ENCODE measurements at regions not wholly inside any gene's neighbourhood (a gene's known extent, or its start where the extent isn't known, plus 50 kb on each side); places are given as distances from the start of the nearest gene placed in this dataset.

GRCh38 chr5:153084511-153084910 is 406.0 kb upstream of the GRIA1 start:
- ATAC-seq: no peak

GRCh38 chr5:153086486-153086885 is 404.0 kb upstream of the GRIA1 start:
- no peak for TF ChIP-seq RARB (CRISPR knock-in tag; IDR thresholded peaks at IDR 0.05)
- no peak for TF ChIP-seq CSRNP3 (CRISPR knock-in tag; IDR thresholded peaks at IDR 0.05)
- no peak for TF ChIP-seq TSHZ2 (CRISPR knock-in tag; IDR thresholded peaks at IDR 0.05)
- TF ChIP-seq PATZ1 (CRISPR knock-in tag; IDR thresholded peaks at IDR 0.05; ENCODE audit: borderline replicate concordance): no peak
- no peak for TF ChIP-seq ZC3H10 (CRISPR knock-in tag; IDR thresholded peaks at IDR 0.05)
- no peak for TF ChIP-seq TCF4 (CRISPR knock-in tag; IDR thresholded peaks at IDR 0.05; ENCODE audit: borderline replicate concordance)
- TF ChIP-seq BACH2 (CRISPR knock-in tag; IDR thresholded peaks at IDR 0.05; ENCODE audit: borderline replicate concordance): no peak
- no peak for TF ChIP-seq ZNF70 (CRISPR knock-in tag; IDR thresholded peaks at IDR 0.05)
- TF ChIP-seq CREB5 (CRISPR knock-in tag; IDR thresholded peaks at IDR 0.05; ENCODE audit: low read depth): no peak
- no peak for TF ChIP-seq GLIS3 (CRISPR knock-in tag; IDR thresholded peaks at IDR 0.05)
- TF ChIP-seq TOX (CRISPR knock-in tag; IDR thresholded peaks at IDR 0.05; ENCODE audit: borderline replicate concordance): no peak
- no peak for TF ChIP-seq ZNF565 (CRISPR knock-in tag; conservative IDR thresholded peaks at IDR 0.05; ENCODE audit: low read depth)
- ATAC-seq: no peak

More at GRCh38 chr5:153084511-153084910, 406.0 kb upstream of the GRIA1 start:
- TF ChIP-seq ZNF565 (CRISPR knock-in tag; conservative IDR thresholded peaks at IDR 0.05; ENCODE audit: low read depth): no peak
- no peak for TF ChIP-seq ZFP30 (CRISPR knock-in tag; IDR thresholded peaks at IDR 0.05)
- no peak for TF ChIP-seq TCF4 (CRISPR knock-in tag; IDR thresholded peaks at IDR 0.05; ENCODE audit: borderline replicate concordance)
- no peak for TF ChIP-seq BACH2 (CRISPR knock-in tag; IDR thresholded peaks at IDR 0.05; ENCODE audit: borderline replicate concordance)
- no peak for TF ChIP-seq ISL1 (CRISPR knock-in tag; IDR thresholded peaks at IDR 0.05)
- no peak for TF ChIP-seq SNAI2 (CRISPR knock-in tag; IDR thresholded peaks at IDR 0.05)
- no peak for TF ChIP-seq GLIS3 (CRISPR knock-in tag; IDR thresholded peaks at IDR 0.05)
- no peak for TF ChIP-seq ESRRG (CRISPR knock-in tag; IDR thresholded peaks at IDR 0.05)
- TF ChIP-seq PATZ1 (CRISPR knock-in tag; IDR thresholded peaks at IDR 0.05; ENCODE audit: borderline replicate concordance): no peak
- TF ChIP-seq PPARA (CRISPR knock-in tag; IDR thresholded peaks at IDR 0.05; ENCODE audit: borderline replicate concordance): no peak
- TF ChIP-seq ZC3H10 (CRISPR knock-in tag; IDR thresholded peaks at IDR 0.05): no peak

- no peak for TF ChIP-seq TCF4 (CRISPR knock-in tag; IDR thresholded peaks at IDR 0.05; ENCODE audit: borderline replicate concordance)
- no peak for TF ChIP-seq ARNTL (CRISPR knock-in tag; IDR thresholded peaks at IDR 0.05; ENCODE audit: borderline replicate concordance, low read depth)
- TF ChIP-seq TOX (CRISPR knock-in tag; IDR thresholded peaks at IDR 0.05; ENCODE audit: borderline replicate concordance): no peak
- TF ChIP-seq BACH2 (CRISPR knock-in tag; IDR thresholded peaks at IDR 0.05; ENCODE audit: borderline replicate concordance): no peak
- no peak for TF ChIP-seq PATZ1 (CRISPR knock-in tag; IDR thresholded peaks at IDR 0.05; ENCODE audit: borderline replicate concordance)
- TF ChIP-seq CSRNP3 (CRISPR knock-in tag; IDR thresholded peaks at IDR 0.05): no peak
- TF ChIP-seq RARB (CRISPR knock-in tag; IDR thresholded peaks at IDR 0.05): no peak
- no peak for TF ChIP-seq ZFP30 (CRISPR knock-in tag; IDR thresholded peaks at IDR 0.05)
- TF ChIP-seq TSHZ2 (CRISPR knock-in tag; IDR thresholded peaks at IDR 0.05): no peak
- no peak for TF ChIP-seq ZFP3 (CRISPR knock-in tag; IDR thresholded peaks at IDR 0.05)
- no peak for TF ChIP-seq ZNF70 (CRISPR knock-in tag; IDR thresholded peaks at IDR 0.05)
- no peak for TF ChIP-seq ZNF565 (CRISPR knock-in tag; conservative IDR thresholded peaks at IDR 0.05; ENCODE audit: low read depth)
- ATAC-seq: no peak
Observed at GRCh38 chr5:153088538-153088937, 401.9 kb upstream of the GRIA1 start.
